Parathyroid adenoma (tissue), 2 donors: ENCODE measurements at regions not wholly inside any gene's neighbourhood (a gene's known extent, or its start where the extent isn't known, plus 50 kb on each side); places are given as distances from the start of the nearest gene placed in this dataset.

Experiments
- H2AFZ ChIP-seq: fragments of 300-600 bp; sonication (generic); one replicate; pipeline ENCODE4 v1.7.0; 2017; ENCODE audit warnings: antibody characterized with exemption, mild to moderate bottlenecking
- H3K27ac ChIP-seq: fragments of 300-600 bp; sonication (generic); one replicate; pipeline ENCODE4 v1.7.0; 2017
- H3K27me3 ChIP-seq: fragments of 300-600 bp; sonication (generic); one replicate; pipeline ENCODE4 v1.7.0; 2017; ENCODE audit warnings: low read length; ENCODE audit not compliant: control insufficient read depth, insufficient read depth
- H3K36me3 ChIP-seq: fragments of 300-600 bp; sonication (generic); one replicate; pipeline ENCODE4 v1.7.0; 2017; ENCODE audit warnings: low read length; ENCODE audit not compliant: control insufficient read depth, insufficient read depth
- H3K4me1 ChIP-seq: fragments of 300-600 bp; sonication (generic); one replicate; pipeline ENCODE4 v1.7.0; 2017; ENCODE audit warnings: control low read depth
- H3K4me2 ChIP-seq: fragments of 300-600 bp; sonication (generic); one replicate; pipeline ENCODE4 v1.7.0; 2017; ENCODE audit warnings: low read length
- H3K4me3 ChIP-seq: fragments of 300-600 bp; sonication (generic); one replicate; pipeline ENCODE4 v1.7.0; 2017; ENCODE audit warnings: low read depth, low read length
- H3K79me2 ChIP-seq: fragments of 300-600 bp; sonication (generic); one replicate; pipeline ENCODE4 v1.7.0; 2017; ENCODE audit warnings: control low read depth
- H3K9ac ChIP-seq: fragments of 300-600 bp; sonication (generic); one replicate; pipeline ENCODE4 v1.7.0; 2017; ENCODE audit warnings: mild to moderate bottlenecking
- H3K9me3 ChIP-seq: fragments of 300-600 bp; sonication (generic); one replicate; pipeline ENCODE4 v1.7.0; 2017; ENCODE audit warnings: low read length; ENCODE audit not compliant: control insufficient read depth
- TF ChIP-seq, protein P1 (sequence below): fragments of 300-600 bp; sonication (generic); IDR thresholded peaks from one replicate; pipeline ENCODE4 v1.7.0; 2017; ENCODE audit warnings: antibody characterized with exemption, mild to moderate bottlenecking
- donor health status: primary hyperparathyroidism.

DNA sequence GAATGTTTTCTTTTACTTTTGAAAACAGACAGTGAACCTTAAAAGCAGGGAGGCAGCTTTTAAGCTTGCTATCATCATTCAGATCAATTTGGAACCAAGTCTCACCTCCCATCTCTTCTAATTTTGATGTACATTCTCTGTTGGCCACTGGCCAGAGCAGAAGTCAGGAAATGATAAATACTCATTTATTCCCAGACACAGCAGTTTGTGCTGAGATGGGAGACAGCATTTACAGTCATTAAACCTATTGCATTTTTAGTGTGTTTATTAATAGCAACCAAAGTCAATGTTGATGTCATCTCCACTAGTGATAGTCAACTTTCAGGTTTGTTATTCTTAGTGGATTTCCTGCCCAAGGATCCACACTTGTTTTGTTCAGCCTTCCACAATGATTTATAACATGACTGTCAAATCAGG lies 320.0 kb upstream of the ATP2B1 start:
- Histone ChIP-seq H3K9ac (no peak overlapping the region), H3K79me2 (no peaks in the 10 kb centered on the region), H3K4me1 (peaks cover 25% of the 10 kb centered on the region), H3K27me3 (no peaks in the 10 kb centered on the region), H3K9me3 (no peaks in the 10 kb centered on the region), H2AFZ (peak overlapping the region; percentile 40), H3K27ac (peak overlapping the region; percentile 43), H3K4me3 (no peak overlapping the region), H3K36me3 (no peaks in the 10 kb centered on the region), H3K4me2 (peak overlapping the region; percentile 22)
- TF ChIP-seq, protein P1, sequence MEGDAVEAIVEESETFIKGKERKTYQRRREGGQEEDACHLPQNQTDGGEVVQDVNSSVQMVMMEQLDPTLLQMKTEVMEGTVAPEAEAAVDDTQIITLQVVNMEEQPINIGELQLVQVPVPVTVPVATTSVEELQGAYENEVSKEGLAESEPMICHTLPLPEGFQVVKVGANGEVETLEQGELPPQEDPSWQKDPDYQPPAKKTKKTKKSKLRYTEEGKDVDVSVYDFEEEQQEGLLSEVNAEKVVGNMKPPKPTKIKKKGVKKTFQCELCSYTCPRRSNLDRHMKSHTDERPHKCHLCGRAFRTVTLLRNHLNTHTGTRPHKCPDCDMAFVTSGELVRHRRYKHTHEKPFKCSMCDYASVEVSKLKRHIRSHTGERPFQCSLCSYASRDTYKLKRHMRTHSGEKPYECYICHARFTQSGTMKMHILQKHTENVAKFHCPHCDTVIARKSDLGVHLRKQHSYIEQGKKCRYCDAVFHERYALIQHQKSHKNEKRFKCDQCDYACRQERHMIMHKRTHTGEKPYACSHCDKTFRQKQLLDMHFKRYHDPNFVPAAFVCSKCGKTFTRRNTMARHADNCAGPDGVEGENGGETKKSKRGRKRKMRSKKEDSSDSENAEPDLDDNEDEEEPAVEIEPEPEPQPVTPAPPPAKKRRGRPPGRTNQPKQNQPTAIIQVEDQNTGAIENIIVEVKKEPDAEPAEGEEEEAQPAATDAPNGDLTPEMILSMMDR: no peak

DNA sequence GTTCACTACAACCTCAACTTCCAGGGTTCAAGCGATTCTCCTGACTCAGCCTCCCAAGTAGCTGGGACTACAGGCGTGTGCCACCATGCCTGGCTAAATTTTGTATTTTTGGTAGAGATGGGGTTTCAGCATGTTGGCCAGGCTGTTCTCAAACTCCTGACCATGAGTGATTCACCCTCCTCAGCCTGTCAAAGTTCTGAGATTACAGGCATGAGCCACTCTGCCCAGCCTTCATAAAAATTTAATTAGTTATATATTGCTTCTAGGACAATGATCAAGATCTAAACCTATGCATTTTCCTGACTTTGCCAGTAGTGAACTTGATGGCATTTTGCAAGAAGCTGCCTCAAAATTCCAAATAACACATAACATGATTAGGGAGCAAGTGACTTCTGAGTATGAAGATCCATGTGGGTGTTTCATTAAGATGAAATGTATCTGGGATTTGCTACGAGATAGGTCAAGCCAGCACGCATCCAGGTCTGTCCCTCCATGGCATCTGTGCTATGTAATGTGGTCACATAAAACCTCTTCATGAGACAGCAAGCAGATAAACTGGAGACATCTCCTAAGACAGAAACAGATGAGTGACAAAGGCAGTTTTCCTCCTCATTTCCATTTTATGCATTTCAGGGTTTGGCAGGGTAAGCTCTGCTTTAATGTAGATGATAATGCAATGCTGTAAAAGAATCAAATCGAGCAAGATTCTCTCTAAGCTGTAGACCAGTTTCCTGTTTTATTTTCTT lies 319.4 kb upstream of the ATP2B1 start:
- H3K36me3 ChIP-seq: no peaks in the 10 kb centered on the region
- H3K4me2 ChIP-seq: peak overlapping the region; percentile 22

DNA sequence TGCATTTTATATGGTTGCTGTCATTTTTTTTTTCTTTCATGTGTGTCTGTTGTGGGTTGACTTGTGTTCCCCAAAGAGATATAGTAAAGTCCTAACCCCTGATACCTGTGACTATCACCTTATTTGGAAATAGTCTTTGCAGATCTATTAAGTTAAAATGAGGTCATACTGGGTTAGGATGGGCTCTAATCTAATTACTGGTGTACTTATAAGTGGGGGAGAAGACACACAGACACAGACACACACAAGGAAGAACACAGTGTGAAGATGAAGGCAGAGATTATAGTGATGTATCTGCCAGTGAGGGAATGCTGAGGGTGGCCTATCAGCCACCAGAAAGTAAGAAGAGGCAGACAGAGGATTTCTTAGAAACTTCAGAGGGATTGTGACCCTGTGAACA lies 318.4 kb upstream of the ATP2B1 start:
- Histone ChIP-seq H3K4me3 (no peak overlapping the region), H3K4me2 (no peak overlapping the region), H2AFZ (no peak overlapping the region), H3K9ac (no peak overlapping the region), H3K4me1 (peaks cover 25% of the 10 kb centered on the region), H3K27me3 (no peaks in the 10 kb centered on the region), H3K79me2 (no peaks in the 10 kb centered on the region), H3K27ac (no peak overlapping the region), H3K9me3 (no peaks in the 10 kb centered on the region), H3K36me3 (no peaks in the 10 kb centered on the region)
- TF ChIP-seq, protein P1: no peak

More for the DNA sequence above, 319.4 kb upstream of the ATP2B1 start:
- peak overlapping the region; percentile 40 for H2AFZ ChIP-seq
- no peaks in the 10 kb centered on the region for H3K79me2 ChIP-seq
- no peaks in the 10 kb centered on the region for H3K27me3 ChIP-seq
- no peak overlapping the region for H3K4me3 ChIP-seq
- H3K4me1 ChIP-seq: peaks cover 25% of the 10 kb centered on the region
- H3K9me3 ChIP-seq: no peaks in the 10 kb centered on the region
- peak overlapping the region; percentile 43 for H3K27ac ChIP-seq
- no peak overlapping the region for H3K9ac ChIP-seq
- TF ChIP-seq, protein P1: no peak

- H3K79me2 ChIP-seq: no peaks in the 10 kb centered on the region
- H3K27ac ChIP-seq: no peak overlapping the region
- H3K4me3 ChIP-seq: no peak overlapping the region
- no peak overlapping the region for H2AFZ ChIP-seq
- TF ChIP-seq, protein P1: no peak
- H3K27me3 ChIP-seq: no peaks in the 10 kb centered on the region
- no peak overlapping the region for H3K9ac ChIP-seq
- H3K36me3 ChIP-seq: no peaks in the 10 kb centered on the region
- no peaks in the 10 kb centered on the region for H3K9me3 ChIP-seq
- peaks cover 23% of the 10 kb centered on the region for H3K4me1 ChIP-seq
- no peak overlapping the region for H3K4me2 ChIP-seq
These were observed 317.9 kb upstream of the ATP2B1 start for GRCh38 chr12:90026516-90026915.

DNA sequence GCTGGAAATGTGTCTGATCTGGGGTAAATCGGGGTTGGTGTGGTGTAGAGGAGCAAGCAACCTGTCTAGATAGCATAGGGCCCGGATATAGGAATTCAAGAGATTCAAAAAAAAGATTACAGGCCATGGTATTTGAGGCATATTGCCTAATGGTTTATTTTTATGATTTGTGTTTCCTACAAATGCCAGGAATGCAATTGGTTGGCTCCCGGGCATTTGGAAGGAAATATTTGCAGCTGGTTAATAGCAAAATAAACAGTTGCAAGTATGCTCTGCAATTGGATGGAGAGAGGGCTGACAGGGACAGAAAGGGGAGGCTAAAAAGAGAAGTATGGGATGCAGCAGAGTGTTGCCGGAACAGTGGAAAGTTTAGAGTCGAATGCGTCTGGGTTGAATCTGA lies 315.6 kb upstream of the ATP2B1 start:
- Histone ChIP-seq H3K9ac (no peak overlapping the region), H3K27ac (no peak overlapping the region), H3K4me3 (no peak overlapping the region), H3K27me3 (no peaks in the 10 kb centered on the region), H3K4me1 (peaks cover 11% of the 10 kb centered on the region), H3K79me2 (no peaks in the 10 kb centered on the region), H3K4me2 (no peak overlapping the region), H3K36me3 (no peaks in the 10 kb centered on the region), H2AFZ (peak overlapping the region; percentile 22), H3K9me3 (no peaks in the 10 kb centered on the region)
- TF ChIP-seq, protein P1: no peak
